ENCODE measurements at regions not wholly inside any gene's neighbourhood (a gene's known extent, or its start where the extent isn't known, plus 50 kb on each side); places are given as distances from the start of the nearest gene placed in this dataset.
A peak's percentile ranks its signal among the peaks of the same experiment; 100 is the strongest.
"Not testable (repeated sequence)": the region's sequence is repeated elsewhere in the genome, so short reads cannot be mapped to it uniquely, and the experiment has no call there.

DNA sequence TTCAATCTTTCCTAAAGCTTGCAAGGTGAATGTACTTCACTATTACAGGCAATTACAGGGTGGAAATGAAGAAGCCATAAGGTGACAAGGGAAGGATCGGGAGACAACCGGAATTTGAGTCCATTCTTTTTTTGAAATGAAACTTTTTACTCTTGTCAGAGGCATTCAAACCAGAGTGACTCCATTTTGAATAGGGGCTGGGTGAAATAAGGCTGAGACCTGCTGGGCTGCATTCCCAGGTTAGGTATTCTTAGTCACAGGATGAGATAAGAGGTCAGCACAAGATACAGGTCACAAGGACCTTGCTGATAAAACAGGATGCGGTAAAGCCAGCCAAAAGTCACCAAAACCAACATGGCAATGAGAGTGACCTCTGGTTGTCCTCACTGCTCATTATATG is 363.3 kb downstream of the TYW1 start:
- no peak overlapping the region for H3K4me3 ChIP-seq (ENCODE audit: low read depth, low read length)
- H3K36me3 ChIP-seq, result no peaks in the 10 kb centered on the region
- no peak for DNase-seq
- H3K27me3 ChIP-seq, result no peaks in the 10 kb centered on the region
- TF ChIP-seq, protein P1, sequence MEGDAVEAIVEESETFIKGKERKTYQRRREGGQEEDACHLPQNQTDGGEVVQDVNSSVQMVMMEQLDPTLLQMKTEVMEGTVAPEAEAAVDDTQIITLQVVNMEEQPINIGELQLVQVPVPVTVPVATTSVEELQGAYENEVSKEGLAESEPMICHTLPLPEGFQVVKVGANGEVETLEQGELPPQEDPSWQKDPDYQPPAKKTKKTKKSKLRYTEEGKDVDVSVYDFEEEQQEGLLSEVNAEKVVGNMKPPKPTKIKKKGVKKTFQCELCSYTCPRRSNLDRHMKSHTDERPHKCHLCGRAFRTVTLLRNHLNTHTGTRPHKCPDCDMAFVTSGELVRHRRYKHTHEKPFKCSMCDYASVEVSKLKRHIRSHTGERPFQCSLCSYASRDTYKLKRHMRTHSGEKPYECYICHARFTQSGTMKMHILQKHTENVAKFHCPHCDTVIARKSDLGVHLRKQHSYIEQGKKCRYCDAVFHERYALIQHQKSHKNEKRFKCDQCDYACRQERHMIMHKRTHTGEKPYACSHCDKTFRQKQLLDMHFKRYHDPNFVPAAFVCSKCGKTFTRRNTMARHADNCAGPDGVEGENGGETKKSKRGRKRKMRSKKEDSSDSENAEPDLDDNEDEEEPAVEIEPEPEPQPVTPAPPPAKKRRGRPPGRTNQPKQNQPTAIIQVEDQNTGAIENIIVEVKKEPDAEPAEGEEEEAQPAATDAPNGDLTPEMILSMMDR (IDR thresholded peaks at IDR 0.05; ENCODE audit: low read depth, low read length), result no peak
- H3K4me1 ChIP-seq, result no peaks in the 10 kb centered on the region; the same call in 1 of the 2 replicates
- no peaks in the 10 kb centered on the region for H3K9me3 ChIP-seq

DNA sequence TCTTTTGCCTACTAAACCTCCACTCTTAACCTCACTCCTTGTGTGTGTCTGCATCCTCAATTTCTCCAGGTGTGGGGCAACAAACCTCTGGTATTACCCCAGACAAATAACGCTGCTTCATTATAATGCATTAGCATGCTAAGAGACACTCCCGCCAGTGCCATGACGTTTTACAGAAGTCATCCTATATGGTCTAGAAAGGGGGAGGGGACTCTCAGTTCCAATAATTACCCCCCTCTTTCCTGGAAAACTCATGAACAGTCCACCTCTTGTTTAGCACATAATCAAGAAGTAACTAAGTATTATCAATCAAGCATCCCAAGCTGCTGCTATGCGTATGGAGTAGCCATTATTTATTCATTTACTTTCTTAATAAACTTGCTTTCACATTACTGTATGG is 364.5 kb downstream of the TYW1 start:
- H3K36me3 ChIP-seq, result no peaks in the 10 kb centered on the region
- TF ChIP-seq, protein P1 (IDR thresholded peaks at IDR 0.05; ENCODE audit: low read depth, low read length), result no peak
- H3K4me1 ChIP-seq, result no peaks in the 10 kb centered on the region; the same call in 1 of the 2 replicates
- H3K27me3 ChIP-seq, result no peaks in the 10 kb centered on the region
- no peak for DNase-seq
- no peaks in the 10 kb centered on the region for H3K9me3 ChIP-seq
- H3K4me3 ChIP-seq (ENCODE audit: low read depth, low read length), result no peak overlapping the region

DNA sequence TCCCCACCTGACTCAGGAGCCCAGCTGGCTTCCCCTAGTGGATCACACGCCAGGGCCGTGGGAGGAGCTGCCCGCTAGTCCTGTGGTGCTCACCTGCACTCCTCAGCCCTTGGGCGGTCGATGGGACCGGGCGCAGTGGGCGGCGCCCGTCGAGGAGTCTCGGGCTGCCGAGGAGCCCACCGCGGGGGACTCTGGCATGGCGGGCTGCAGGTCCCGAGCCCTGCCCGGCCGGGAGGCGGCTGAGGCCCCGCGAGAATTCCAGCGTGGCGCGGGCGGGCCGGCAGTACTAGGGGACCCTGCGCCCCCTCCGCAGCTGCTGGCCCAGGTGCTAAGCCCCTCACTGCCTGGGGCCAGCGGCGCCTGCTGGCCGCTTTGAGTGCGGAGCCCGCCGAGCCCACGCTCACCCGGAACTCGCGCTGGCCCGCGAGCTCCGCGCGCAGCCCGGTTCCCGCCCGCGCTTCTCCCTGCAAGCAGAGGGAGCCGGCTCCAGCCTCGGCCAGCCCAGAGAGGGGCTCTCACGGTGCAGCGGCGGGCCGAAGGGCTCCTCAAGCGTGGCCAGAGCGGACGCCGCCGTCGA is 367.9 kb downstream of the TYW1 start:
- Histone ChIP-seq H3K4me3 (ENCODE audit: low read depth, low read length) (peak overlapping the region; percentile 43), H3K9me3 (no peaks in the 10 kb centered on the region), H3K4me1 (no peaks in the 10 kb centered on the region; the same call in 1 of the 2 replicates), H3K27me3 (0 out of 2 replicates have a peak, but pooled peaks cover 3% of the 10 kb centered on the region), H3K36me3 (no peaks in the 10 kb centered on the region)
- DNase-seq, result peak; percentile 27
- TF ChIP-seq, protein P1 (IDR thresholded peaks at IDR 0.05; ENCODE audit: low read depth, low read length), result no peak

DNA sequence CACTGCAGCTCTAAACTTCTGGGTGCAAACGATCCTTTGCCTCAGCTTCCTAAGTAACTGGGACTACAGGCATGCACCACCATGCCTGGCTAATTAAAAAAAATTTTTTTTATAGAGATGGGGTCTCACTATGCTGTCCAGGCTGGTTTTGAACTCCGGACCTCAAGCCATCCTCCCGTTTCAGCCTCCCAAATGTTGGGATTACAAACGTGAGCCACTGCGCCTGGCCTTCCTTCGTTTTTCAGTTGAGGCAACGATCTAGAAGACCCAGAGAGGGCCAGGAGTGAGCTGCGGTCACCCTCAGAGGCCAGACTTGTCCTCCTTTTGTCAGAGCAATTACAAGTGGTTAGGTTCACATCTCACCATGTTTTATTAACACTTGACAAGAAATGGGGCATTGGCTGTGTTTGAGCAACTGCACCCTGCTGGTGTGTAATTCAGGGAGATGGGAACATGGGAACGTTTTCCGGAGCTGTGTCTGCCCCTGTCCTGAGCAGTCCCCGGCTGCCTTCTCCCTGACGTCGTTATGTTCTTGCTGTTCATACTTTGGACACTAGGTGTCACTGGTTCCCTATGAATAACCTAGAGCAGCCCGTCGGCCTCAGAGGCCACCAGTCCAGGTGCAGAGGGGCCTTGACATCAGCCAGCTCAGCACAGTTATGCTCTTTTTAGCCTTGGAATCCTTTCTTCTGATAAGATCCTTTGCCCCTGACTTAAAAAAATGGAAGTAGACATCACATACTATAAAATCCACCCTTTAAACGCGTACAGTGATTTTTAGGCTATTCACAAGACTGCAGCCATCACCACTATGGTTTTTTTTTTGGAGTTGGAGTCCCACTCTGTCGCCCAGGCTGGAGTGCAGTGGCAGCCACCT is 375.0 kb downstream of the TYW1 start:
- H3K4me1 ChIP-seq, result no peaks in the 10 kb centered on the region
- no peak overlapping the region for H3K4me3 ChIP-seq (ENCODE audit: low read depth, low read length)
- H3K27me3 ChIP-seq, result peaks cover 14% of the 10 kb centered on the region
- H3K36me3 ChIP-seq, result no peaks in the 10 kb centered on the region
- DNase-seq, result peak; percentile 74
- TF ChIP-seq, protein P1 (IDR thresholded peaks at IDR 0.05; ENCODE audit: low read depth, low read length), result peak; percentile 87
- H3K9me3 ChIP-seq, result no peaks in the 10 kb centered on the region

DNA sequence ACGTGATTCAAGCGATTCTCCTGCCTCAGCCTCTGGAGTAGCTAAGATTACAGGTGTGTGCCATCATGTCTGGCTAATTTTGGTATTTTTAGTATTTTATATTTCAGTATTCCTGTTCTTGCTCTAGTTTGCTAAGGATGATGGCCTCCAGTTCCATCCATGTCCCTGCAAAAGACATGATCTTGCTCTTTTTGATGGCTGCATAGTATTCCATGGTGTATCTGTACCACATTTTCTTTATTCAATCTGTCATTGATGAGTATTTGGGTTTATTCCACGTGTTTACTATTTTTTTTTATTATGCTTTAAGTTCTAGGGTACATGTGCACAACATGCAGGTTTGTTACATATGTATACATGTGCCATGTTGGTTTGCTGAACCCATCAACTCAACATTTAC is 376.8 kb downstream of the TYW1 start:
- DNase-seq; H3K9me3 ChIP-seq; H3K4me1 ChIP-seq; H3K4me3 ChIP-seq (ENCODE audit: low read depth, low read length); H3K36me3 ChIP-seq: not testable (repeated sequence)
- H3K27me3 ChIP-seq, result peaks cover 14% of the 10 kb centered on the region

DNA sequence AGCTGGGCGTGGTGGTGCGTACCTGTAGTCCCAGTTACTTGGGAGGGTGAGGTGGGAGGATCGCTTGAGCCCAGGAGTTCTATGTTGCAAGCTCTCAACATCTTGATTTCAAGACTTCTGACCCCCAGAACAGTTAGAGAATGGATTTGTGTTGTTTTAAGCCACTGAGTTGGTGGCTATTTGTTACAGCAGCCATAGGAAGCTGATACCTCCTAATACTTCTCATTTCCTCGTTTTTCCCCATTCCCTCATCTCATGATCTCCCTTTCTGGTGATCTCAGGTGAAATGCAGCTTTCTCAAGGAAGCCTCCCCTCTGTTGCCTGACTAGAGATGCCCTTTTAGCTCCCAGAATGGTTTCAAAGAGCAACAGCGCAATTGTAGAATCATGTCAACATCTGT is 378.8 kb downstream of the TYW1 start:
- TF ChIP-seq, protein P1 (IDR thresholded peaks at IDR 0.05; ENCODE audit: low read depth, low read length), result no peak
- DNase-seq, result no peak

More for the DNA sequence above, 378.8 kb downstream of the TYW1 start:
- peaks cover 6% of the 10 kb centered on the region for H3K27me3 ChIP-seq
- H3K4me3 ChIP-seq (ENCODE audit: low read depth, low read length), result no peak overlapping the region
- H3K9me3 ChIP-seq, result no peaks in the 10 kb centered on the region
- H3K36me3 ChIP-seq, result no peaks in the 10 kb centered on the region
- peaks cover 3% of the 10 kb centered on the region for H3K4me1 ChIP-seq
